NCI-H748 treated with DMSO at 0.1 percent for 48 hours (cell line): ENCODE measurements at regions not wholly inside any gene's neighbourhood (a gene's known extent, or its start where the extent isn't known, plus 50 kb on each side); places are given as distances from the start of the nearest gene placed in this dataset.
A peak's percentile ranks its signal among the peaks of the same experiment; 100 is the strongest.

Experiments used
- DNase-seq: peaks from one replicate; lab custom pipeline; 2025; lab: John Stamatoyannopoulos, UW

DNA sequence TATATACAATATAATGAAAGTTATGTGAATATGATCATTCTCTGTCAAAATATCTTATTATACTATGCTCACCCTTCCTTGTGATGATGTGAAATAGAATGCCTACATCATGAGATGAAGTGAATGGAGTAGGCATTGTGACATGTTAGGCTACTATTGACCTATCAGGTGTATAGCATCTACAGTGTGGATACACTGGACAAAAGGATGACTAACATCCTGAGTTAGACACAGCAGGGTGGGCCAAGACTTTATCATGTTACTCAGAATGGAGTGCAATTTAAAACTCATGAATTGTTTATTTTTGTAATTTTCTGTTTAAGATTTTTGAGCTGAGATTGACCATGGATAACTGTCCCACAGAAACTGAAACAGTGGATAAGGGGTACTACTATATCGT is 53.4 kb upstream of the NAV3 start:
- no peak for DNase-seq

DNA sequence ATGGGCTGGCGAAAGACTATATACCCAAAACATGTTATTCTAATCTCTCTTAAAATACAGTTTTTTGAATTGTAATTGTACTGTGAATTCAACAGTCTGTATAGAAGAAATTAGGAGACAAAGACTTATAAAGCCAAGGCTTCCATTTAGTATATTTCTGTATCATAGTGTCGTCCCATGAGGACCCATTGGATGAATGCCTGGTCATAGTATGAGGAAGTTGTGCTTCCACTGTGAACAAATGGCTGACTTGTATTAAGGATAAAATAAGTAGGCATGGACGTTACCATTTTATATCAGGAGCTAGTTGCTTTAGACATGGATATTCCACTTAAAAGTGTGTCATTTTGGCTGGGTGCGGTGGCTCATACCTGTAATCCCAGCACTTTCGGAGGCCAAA is 55.9 kb upstream of the NAV3 start:
- DNase-seq = no peak

DNA sequence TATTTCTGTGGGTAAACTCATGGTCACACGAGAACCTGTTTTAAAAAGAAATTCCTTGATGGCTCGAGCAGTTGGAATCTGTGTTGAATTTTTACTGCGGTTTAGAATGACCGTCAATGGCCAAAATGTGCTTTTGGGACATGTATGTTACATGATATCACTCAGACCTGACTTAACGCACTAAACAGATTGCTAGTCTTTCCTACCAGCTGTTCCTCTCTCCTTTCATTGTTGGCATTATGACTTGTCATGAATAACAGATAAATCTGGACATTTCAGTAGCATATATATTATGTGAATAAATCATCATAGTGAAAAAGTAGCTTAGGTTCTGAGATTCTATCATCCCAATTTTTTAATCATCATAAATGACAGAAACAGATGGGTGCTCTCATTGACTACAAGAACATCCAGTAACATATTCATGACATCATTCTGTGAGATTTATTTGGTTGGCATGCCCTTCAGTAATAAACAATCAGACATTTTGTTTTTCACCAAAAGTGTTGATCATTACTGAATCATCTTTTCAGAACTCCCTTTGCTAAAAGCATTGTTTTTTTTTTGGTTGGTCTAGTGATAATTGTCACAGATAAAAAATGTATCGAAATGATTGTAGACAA is 57.9 kb upstream of the NAV3 start:
- DNase-seq = no peak

DNA sequence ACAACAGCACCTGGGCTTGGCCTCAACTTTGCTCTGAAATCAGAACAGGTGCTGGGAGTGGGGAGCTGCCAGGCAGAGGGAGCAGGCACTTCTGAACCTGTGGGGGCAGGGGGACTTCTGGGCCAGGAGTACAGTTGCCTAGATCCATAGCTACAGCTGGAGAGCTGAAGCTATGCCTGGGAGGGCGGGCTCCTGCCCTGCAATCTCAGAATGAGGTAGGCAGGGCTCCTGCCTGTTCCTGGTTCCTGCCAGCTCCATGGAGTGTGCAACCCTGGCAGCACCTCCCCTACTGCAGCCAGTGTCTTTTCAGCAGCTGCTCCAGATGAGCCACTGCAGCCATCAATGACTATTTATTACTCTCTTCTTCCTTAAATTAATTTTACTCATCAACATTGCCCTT is 62.1 kb upstream of the NAV3 start:
- no peak for DNase-seq

DNA sequence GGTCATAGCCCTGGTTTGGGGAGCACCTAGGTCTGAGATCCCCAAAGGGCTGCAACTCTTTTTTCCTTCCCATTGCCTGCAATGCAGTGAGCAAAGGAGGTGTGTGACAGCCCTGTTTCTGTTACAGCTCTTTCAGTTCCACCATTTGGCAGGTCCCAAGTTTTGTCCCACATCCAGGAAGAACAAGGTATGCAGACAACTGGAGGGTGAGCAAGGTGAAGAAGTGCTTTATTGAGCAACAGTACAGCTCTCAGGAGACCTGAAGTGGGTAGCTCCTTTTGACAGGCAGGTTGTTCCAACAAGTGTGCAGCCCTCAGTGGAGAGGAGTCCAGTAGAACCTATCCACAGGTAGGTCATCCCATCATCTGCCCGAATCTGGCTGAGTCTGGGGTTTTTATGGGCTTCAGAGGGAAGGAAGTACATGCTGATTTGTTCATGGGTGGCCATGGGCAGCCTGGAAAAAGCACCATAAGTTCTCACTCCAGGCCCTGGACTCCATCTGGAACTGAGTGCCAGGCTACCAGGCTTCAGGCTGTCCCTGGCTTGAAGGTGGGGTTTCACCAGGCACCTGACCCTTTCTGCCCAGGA is 62.8 kb upstream of the NAV3 start:
- DNase-seq = no peak

DNA sequence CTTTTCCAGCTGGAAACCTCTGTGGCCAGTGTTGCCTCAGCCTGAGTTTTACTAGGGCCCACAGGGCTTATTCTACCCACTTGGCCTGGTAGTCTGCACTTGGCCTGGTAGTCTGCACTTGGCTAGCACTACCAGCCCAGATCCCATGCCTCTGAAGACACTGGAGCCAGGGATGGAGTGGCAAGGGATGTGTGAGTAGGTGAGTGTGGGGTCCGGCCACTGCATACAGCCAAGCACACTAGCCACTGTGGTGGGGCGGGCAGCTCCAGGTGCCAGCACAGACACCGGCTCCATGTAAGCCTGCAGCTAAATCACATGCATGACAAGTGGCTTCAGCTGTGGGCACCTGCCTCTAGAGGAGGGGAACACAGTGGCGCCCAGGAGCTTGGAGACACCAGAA is 63.4 kb upstream of the NAV3 start:
- no peak for DNase-seq

DNA sequence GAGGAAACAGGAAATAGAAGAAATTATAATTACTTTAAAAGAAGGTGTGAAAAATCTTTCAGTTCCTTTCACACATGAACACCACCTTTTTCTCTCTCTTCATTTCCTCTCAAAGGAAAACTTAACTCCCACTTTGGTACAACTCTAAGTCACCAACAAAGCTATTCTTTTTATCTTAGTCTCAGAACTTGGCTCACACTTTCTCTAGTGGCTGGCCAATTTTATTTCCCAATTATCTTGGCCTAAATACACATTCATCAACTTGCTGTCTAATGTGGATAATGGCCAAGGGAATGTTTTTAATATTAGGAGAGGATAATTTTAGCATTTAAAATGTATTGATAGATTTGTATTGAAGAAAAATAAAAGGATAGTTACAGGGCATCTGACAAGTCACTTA is 64.5 kb upstream of the NAV3 start:
- no peak for DNase-seq

DNA sequence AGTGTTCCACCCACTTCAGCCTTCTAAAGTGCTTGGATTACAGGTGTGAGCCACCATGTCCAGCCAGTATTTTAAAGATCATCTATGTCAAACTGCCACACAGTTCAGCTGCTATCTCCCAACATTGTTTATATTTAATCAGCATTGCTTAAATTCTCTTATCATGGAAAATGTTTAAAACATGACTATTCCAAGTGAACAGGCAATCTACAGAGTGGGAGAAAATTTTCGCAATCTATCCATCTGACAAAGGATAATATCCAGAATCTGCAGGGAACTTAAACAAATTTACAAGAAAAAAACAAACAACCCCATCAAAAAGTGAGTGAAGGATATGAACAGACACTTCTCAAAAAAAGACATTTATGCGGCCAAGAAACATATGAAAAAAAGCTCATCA is 69.4 kb upstream of the NAV3 start:
- no peak for DNase-seq

DNA sequence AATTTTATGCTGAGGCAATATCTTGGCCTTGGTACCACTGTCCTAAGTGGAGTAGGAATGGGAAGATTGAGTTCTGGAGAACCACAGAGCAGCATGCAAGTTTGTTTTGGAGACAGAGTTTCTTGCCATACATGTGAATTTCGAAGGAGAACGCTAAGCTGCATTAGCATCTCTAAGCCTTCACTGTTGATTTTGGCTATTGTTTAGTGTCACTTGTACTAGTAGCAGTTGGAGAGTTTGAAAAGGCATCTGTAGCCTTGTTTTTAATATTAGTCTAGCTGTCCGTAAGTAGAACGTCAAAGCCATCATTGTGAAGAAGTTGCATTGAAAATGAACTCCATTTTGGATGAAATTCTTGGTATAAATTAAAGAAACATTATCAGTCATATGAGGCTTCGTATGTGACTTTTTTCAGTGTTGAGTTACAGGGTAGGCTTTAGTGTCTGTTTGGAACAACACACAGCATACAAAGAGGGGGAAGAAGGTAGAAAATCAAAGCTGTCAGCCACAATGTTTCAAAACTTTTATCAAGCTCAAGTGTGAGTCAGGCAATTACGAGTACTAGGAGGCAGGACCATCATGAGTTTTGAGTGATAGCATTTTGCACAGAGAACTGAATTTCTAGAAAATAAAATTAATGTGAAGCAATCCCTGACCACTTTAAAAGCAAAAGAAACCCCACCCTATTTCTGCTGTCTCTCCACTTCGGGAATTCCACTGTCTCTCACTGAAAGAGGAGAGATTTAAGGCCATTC is 70.2 kb upstream of the NAV3 start:
- DNase-seq = no peak

DNA sequence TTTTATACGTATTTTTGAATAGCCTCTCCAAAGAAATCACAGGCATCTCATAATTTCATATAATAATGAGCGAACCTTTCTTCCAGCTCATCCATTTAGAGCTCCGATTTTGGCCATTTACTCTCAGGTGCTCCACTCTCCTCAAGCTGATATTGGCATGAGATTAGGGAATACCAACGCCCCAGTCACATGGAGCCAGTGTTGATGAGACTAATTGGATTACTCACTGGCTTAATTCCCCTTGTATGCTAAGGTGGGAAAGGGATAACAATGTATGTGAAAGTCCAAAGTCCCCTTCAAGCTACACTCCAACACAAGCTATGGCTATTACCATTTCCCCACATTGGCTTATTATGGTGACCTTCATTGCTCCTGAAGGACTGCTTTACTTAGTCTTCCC is 76.6 kb upstream of the NAV3 start:
- no peak for DNase-seq

DNA sequence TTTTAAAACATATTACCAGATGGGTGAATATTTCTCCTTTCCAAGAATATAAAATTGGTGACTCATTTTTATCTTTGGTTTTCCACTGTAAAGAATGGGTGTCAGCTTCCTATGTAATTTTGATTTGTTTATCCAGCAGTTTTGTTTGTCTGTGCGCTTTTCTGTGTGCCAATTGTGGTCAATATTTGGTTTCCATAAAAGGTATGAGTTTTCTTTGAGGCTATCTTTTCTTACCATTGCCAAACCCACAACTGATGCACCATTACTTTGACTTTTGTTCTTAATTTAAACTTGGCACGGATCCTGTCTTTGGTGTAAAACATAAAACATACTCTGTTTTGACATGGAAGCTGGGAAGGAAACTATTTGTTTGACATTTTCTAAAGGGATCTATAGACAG is 78.8 kb upstream of the NAV3 start:
- peak; percentile 96 for DNase-seq

DNA sequence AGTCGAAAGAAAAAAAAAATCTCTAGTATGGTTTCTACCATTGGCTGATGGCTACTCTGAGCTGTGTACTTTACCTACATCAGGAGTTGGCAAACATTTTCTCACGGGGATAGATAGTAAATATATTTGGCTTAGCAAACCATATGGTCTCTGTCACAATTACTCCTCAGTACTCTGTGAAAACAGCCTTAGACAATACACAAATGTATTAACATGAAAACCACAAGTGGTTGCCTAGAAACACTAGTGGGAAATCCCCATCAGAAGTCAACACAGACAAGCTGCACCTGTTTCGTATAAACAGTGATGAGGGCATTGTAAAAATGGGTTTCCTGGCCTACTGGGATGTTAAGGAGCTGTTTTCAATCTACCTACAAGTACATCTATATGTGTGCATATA is 84.6 kb upstream of the NAV3 start:
- DNase-seq = peak; percentile 98

DNA sequence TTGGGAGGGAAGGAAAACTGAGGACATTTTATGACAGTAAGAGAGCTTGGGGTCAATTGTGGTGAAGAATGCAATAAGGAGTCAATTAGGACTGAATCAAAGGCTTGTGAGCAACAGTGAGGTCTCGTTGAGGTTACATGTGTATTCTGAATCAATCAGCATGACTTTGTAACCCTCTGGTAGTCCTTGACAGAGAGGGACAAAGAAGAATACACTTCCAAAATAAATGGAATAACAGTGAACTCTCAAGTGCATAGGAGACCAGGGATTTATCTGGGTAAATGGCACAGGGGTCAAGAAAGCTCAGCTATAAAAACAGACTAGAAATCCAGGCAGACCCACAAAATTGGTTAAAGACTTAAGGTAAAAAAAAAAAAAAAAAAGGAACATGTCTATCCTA is 85.1 kb upstream of the NAV3 start:
- DNase-seq = peak; percentile 92

DNA sequence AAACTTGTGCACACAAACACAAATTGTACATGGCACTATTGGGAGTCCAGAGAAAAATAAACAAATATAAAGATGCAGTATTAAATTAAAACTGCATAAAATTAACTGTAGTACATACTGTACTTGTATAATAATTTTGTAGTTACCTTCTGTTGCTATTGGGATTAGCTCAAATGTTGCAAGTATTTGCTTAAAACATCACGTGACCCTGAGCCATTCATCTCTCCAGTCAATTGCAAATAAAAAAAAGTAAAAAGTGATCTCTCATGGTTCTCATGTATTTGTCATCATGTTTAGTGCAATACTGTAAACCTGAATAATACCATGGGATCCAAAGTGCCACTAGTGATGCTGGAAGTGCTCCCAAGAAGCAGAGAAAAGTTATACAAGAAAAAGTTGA is 88.1 kb upstream of the NAV3 start:
- peak; percentile 41 for DNase-seq

DNA sequence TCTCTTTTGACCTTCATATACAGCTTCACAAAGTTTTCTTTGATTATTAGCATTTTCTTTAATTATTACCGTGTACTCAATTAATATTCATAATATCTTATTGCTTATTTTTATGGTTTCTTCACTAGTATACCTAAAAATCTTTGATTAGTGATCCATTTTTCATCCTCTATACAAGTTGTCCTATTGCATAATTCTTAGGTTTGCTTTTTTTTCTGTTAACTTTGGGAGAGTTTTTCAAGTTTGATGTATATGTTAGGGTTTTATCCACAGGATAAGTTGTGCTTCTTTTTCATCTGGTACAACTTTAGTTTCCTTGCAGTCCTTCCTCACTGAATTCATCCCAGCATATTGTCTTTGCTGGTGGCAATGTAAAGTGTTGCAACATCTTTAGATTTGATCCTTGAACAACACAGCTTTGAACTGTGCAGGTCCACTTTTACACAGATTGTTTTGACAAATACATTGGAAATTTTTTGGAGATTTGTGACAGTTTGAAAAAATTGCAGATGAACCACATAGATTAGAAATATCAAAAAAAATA is 88.6 kb upstream of the NAV3 start:
- DNase-seq = no peak

DNA sequence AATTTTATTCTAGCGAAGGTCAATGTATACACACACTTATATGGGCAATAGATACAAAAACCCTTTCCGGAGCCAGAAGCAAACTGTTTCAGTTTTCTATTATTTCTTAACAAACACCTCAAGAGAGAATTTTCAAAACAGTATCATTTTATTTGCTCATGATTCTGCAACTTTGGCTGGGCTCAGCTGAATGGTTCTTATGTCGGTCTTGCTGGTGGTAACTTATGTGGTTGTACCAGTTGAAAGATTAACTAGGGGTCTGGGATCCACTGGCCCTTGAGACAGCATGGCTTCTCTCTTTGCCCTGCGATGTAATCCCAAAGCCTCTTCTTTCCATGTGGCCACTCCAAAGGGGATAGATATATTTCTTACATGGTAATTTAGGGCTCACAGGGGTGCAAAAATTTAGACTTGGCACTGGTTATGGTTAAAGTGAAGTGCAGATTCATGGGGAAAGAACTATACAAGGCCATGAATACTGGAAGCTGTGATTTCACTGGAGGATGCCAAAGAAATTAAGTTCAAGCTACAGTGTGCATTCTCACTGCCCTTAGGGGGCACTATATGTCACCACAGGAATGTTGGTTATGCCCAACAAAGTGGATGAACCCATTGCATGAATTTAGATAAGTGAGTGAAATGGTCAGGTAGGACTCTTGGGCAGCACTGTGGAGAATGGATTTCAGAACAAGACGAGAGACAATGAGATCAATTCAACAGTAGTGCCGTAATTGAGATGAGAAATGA is 94.3 kb upstream of the NAV3 start:
- no peak for DNase-seq

DNA sequence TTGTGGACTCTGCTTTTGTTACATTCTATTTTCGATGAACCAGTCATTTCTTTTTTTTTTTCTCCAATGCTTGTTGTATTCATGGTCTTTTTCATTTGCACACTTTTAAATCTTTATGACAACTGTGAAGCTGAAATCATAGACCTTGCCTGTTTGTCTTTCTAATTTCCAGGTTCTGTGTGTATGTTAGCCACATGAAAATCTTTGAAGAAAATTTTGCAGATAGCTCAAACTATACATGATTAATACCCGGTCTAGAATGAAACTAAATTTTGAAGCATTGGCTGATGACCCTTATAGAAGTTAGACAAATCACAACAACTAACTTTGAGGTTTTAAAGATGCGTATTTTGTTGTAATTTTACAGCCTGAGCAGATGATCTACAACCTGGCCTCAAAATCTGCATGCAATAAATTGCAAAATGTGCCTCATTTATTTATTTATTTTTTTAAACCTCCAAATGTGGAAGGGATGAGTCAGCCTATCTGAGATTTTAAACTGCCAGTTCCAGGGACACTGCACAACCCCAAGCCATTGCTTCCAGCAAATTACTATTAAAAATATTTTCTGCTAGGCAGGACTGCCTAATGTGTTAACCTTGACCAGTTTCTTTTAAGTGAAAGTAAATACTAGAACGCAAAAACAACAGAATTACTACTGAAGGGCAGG is 96.3 kb upstream of the NAV3 start:
- DNase-seq = peak; percentile 17

DNA sequence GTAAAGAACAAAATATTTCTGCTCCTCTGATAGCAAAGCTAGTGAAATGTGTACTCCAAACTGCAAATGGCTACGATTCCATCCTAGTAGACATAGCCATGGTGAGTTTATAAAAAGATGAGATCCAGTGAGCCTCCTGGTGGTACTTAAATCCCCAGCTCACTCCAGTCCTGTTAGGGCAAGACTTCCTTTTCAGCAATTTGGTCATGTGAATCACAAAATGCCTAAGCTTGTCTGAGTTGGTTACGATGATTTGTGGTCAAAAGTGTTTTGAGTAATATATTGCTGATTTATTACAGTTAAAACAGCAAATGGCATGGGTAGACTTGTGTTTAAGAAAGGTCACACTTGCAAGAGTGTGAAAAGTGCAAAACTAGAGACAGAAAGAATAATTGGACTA is 102.7 kb upstream of the NAV3 start:
- DNase-seq = no peak

DNA sequence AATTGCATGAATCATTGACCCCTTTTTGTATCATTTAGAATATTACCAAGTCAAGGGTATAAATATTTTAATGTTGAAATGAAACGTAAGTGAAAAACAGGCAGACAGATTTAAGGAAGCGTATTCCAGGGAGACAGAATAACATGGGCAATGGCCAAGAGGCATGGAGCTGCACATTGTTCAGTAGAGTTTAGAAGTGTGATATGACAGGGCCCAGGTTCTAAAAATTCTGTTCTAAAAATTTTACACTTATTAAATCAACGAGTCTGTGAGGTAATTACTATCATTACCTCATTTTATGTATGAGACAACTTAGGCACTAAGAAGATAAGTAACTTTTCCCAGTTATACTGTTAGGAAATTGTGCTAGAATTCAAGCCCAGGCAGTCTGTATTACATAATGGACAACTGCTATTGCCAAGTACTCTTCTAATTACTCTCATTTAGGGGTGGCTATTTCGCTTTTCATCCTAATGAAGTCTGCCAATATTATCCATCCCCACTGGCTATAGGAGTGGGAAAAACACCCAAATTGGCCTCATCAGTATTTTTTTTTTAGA is 103.2 kb upstream of the NAV3 start:
- DNase-seq = no peak

DNA sequence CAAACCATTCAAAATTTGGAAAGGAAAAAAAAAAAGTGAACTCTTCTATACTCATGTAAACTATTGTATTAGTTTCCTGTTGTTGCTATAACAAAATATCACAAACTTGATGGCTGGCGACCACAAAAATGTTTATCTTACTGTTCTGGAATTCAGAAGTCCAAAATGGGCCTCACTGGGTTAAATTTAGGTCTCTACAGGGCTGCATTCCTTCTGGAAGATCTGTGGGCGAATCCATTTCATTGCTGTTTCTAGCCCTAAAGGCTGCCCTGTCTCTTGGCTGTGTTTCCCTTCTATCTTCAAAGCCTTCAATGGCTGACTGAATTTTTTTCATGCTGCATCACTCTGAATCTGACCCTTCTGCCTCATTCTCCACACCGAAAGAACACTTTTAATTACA is 105.1 kb upstream of the NAV3 start:
- no peak for DNase-seq

DNA sequence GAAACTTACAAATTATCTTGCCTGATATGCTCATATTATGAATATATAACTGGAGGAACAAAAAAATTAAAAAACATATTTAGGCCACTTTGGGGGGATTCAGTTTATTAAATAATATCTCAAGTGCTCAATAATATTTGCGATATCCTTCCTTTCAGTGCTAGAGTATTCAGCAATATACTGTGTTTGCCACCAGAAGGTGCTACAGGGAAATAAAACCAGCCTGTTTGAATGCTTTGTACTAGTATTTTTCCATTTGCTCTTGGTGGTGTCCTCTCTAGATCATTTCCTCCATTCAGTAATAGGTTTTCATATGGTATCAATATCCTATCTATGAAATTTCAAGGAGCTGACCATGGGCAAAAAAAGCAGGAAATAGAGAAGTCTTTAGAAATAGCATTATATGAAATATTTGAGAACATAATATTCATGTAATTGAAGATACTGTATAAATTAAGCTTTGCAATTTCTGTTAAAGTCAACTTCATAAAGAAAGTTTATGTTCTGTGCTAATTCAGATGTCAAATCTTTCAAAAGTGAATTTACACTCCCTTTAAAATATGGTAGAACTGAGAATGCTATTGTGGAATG is 106.2 kb upstream of the NAV3 start:
- DNase-seq = peak; percentile 65
